ENCODE measurements at regions not wholly inside any gene's neighbourhood (a gene's known extent, or its start where the extent isn't known, plus 50 kb on each side); places are given as distances from the start of the nearest gene placed in this dataset.

DNA sequence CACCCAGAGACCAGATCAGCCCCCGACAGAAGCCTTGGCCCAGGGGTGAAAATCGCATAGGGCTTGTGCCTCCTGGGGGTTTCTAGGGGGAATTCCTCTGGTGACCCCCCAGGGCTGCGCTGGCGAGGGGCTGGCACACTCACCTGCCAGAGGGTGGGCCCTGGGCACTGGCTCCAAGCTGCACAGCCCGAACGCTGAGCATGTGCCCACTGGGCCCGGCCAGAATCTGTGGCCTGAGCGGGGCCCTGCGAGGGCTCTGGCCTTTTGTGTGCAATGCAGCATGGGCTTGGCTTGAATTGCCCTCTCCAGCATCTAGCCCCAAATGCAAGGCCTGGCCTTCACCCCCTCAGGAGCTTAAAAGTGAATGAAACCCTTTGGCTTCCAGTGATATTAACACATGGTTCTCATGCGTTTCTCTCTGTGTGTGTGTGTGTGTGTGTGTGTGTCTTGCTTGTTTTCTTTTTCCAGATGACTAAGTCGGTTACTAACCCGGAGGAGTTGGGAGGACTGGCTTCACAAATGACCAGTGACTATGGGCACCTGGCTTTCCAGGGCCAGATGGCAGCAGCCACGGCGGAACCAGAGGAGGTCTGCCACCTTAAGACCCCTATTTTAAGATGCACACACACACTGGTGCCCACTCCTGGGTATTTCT is 259.1 kb upstream of the TPM1 start:
- TF ChIP-seq, protein P1, sequence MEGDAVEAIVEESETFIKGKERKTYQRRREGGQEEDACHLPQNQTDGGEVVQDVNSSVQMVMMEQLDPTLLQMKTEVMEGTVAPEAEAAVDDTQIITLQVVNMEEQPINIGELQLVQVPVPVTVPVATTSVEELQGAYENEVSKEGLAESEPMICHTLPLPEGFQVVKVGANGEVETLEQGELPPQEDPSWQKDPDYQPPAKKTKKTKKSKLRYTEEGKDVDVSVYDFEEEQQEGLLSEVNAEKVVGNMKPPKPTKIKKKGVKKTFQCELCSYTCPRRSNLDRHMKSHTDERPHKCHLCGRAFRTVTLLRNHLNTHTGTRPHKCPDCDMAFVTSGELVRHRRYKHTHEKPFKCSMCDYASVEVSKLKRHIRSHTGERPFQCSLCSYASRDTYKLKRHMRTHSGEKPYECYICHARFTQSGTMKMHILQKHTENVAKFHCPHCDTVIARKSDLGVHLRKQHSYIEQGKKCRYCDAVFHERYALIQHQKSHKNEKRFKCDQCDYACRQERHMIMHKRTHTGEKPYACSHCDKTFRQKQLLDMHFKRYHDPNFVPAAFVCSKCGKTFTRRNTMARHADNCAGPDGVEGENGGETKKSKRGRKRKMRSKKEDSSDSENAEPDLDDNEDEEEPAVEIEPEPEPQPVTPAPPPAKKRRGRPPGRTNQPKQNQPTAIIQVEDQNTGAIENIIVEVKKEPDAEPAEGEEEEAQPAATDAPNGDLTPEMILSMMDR (conservative IDR thresholded peaks at IDR 0.05; ENCODE audit: low read depth, low read length) = no peak
- TF ChIP-seq EZH2 (IDR thresholded peaks at IDR 0.05; ENCODE audit: borderline replicate concordance, low read depth, low read length, poor library complexity, severe bottlenecking) = no peak

All from A673 (cell line).